Astrocyte (in vitro differentiated cells and primary cell): ENCODE measurements at regions not wholly inside any gene's neighbourhood (a gene's known extent, or its start where the extent isn't known, plus 50 kb on each side); places are given as distances from the start of the nearest gene placed in this dataset.

Experiments used
- EZH2 ChIP-seq: IDR thresholded peaks from 2 replicates; pipeline ENCODE4 v1.6.1; 2012; ENCODE audit warnings: mild to moderate bottlenecking, low read length, inconsistent platforms; ENCODE audit not compliant: insufficient read depth
- TF ChIP-seq, protein P1 (sequence below): IDR thresholded peaks from 2 replicates; pipeline ENCODE4 v1.5.1; 2011; ENCODE audit warnings: low read depth, mild to moderate bottlenecking, inconsistent platforms, low read length, moderate library complexity; ENCODE audit not compliant: insufficient read depth

- TF ChIP-seq, protein P1, sequence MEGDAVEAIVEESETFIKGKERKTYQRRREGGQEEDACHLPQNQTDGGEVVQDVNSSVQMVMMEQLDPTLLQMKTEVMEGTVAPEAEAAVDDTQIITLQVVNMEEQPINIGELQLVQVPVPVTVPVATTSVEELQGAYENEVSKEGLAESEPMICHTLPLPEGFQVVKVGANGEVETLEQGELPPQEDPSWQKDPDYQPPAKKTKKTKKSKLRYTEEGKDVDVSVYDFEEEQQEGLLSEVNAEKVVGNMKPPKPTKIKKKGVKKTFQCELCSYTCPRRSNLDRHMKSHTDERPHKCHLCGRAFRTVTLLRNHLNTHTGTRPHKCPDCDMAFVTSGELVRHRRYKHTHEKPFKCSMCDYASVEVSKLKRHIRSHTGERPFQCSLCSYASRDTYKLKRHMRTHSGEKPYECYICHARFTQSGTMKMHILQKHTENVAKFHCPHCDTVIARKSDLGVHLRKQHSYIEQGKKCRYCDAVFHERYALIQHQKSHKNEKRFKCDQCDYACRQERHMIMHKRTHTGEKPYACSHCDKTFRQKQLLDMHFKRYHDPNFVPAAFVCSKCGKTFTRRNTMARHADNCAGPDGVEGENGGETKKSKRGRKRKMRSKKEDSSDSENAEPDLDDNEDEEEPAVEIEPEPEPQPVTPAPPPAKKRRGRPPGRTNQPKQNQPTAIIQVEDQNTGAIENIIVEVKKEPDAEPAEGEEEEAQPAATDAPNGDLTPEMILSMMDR = no peak
- no peak for TF ChIP-seq EZH2
Observed at GRCh38 chr1:229945795-229946194, 121.2 kb upstream of the GALNT2 start.
